Kidney tubule cell (primary cell): ENCODE measurements at regions not wholly inside any gene's neighbourhood (a gene's known extent, or its start where the extent isn't known, plus 50 kb on each side); places are given as distances from the start of the nearest gene placed in this dataset.

ENCODE experiments used
- DNase-seq: peaks from one replicate; pipeline ENCODE4 v3.0.0-alpha.2; 2018; ENCODE audit warnings: low spot score

DNA sequence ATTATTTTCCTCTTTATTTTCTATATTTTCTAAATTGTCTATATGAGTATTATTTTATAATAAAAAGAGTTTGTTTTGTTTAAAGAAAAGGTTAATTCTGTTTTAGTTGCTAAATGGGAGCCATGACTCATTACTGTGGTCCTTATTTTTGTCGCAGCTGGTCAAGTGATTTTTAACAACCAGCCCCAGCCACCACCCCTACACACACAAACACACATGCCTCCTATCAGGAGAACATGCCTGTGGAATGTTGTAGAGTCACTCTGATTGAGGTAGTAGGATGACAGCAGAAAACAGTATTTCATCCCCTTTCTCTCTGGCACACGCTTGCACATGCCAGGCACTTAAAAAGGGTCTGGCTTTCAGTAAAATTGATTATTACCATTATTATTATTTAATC, 68.6 kb upstream of the GDF10 start:
- DNase-seq: no peak

DNA sequence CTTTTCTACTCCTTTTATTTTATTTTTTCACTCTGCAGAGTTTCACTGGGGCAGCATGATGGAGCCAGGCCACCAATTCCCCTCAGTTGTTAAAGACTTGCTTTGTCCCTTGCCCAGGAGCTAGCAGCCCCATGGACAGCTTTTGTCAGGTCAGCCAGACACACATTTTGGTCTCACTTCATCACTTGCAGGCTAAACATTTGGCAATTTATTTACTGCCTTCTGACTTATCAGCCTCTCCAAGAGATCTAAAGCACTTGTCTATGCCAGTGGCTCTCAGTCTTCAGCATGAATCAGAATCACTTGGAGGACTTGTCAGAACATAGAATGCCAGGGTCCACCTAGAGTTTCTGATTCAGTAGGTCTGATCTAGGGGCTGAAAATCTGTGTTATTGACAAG, 66.4 kb upstream of the GDF10 start:
- DNase-seq: no peak

DNA sequence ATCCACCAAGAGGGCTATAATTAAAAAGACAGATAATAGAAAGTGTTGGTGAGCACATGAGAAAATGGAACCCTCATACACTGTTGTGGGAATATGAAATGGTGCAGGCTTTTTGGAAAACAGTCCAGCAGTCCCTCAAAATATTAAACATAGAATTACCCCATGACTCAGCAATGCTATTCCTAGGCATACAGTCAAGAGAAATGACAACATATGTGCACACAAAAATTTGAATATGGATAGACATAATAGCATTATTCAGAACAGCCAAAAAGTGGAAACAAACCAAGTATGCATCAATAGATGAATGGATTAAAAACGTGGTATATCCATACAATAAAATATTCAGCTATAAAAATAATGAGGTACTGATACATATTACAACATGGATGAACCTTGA, 64.5 kb upstream of the GDF10 start:
- no peak for DNase-seq

DNA sequence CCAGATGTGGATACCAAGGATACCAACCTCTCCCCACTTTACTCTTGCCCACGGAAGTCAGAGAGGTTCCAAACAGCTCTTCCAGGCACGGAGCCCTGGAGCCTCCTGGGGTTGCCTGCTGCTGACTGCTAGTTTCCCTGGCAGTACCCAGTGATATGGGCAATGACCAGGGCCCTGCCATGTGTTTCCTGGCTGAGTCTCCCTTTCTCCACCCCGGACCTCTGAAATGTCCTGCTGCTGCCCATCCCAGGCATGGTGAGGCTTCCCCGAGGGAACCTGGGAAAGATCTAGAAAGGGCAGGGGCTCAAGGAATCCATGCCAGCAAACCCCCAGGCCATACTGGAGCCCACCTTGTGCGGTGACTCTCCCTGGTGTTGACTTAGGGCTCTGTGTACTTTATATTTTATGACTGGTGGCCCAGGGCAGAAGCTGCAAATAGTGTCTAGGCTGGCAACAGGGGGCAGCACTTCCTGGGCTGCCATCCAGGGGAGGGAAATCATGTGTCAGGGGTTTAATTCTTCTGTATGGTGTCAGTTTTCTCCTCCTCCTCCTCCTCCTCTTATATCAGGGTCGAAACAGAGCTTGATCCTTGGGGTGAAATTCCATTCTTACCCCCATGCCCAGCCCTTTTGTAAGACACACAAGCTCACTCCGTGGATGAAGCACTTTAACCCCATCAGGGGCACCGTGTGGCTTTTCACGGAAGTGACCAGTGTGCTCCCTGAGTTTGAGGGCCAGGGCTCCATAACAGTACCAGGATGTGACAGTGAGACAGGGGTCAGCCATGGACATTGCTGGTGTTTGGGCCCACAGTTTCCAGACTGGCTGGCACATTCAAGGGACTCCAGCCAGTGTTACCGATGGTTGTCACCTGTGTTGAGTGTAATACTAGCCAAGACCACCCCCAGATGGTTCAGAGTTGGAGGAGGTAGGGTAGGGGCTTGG, 62.4 kb upstream of the GDF10 start:
- DNase-seq: no peak

GRCh38 chr10:47238331-47239095, 61.5 kb upstream of the GDF10 start:
- no peak for DNase-seq

DNA sequence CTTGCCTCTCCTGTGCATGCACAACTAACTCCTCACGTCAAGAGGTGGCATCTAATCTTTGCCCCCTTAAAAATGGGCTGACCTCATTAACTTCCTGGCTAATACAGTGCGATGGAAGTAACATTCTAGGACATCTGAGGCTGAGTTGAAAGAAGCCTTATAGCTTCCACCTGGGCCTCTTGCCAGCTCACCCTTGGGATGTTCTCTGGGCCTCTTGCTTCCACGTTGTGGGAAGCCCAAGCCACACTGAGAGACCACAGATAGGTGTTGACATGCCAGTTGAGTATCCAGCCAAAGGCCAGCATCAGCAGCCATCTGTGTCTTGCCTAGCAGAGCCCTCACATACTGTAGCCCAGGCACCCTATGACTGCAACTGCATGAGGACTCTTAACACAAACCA, 60.8 kb upstream of the GDF10 start:
- no peak for DNase-seq

GRCh38 chr10:47240173-47240572, 59.8 kb upstream of the GDF10 start:
- DNase-seq: no peak

GRCh38 chr10:47241256-47241655, 58.7 kb upstream of the GDF10 start:
- no peak for DNase-seq

DNA sequence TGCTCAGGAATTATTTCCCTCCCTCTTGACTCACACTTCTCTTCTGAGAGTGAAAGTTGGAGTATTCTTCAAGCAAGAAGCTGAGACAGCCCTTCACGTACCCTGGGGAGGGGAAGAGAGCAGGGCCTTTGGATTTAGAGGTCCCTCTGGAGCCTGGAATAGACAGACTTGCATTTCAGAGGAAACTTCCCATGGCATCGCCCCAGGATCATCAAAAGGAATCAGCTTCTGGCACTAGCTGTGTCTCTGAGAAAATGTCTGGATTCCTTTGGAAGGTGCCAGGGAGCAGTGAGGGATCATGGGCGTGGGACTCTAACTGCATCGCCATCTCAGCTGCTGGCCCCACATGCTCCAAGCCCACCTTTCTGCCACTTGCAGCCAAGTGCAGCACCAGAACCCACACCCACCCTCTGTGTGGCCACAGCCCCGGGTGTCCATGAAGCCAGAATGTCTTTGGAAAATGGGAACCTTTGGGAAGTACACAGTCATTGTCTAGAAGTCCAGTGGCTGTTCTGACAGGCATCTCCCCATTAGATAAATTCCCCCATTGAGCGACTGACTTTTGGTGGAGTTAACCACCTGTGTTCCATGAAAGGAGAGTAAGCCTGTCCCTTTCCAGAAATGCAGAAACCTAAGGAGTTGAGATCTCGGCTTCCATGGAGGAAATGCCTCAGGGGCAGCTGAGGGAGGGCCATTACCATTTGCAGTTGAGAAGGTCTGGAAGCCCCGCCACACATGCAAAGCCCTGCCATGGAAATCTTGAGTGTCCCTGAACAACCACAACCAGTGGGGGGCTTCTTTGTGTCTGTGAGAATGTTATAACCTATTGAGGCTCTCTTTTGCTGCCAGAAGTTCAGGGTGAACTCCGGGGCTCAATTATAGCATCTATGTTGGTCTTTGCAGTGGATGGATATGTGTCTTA, 57.8 kb upstream of the GDF10 start:
- no peak for DNase-seq

DNA sequence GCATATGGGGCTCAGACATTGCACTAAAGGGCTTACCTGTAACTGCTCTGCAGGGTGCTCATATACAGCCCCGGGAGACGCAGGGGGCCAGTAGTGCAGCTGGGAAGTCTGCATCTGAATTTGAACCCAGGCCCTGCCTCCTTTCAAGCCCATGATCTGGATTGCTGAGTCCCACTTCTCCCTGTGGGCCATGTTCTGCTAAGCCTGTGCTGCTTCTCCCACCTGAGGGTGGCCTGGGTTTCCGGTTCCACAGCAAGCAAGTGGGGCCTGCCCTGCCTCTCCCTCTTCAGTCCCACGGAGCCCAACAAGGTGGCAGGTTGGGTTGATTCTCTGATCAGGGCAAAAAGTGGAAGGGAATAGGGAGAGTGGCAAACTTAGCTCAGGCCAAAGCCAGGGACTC, 56.6 kb upstream of the GDF10 start:
- DNase-seq: no peak

DNA sequence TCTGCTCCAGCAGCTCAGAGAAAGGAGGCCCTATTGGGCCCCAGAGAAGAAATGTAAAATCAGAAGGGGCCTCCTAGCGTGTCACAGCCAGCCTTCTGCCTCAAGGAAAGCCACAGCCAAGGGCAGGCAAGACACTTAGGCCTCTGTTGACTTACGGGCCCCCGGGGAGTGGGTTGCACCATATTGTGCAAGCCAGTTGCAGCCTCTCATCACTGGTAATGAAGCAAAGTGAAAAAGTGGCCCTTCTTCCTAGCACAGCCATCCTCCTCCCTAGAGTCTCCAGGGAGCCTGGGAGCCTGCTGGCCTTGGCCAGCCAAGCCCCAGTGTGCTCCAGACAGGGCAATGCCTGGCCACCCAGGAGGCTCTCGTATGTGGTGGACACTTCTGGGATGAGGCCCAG, 56.2 kb upstream of the GDF10 start:
- DNase-seq: no peak

DNA sequence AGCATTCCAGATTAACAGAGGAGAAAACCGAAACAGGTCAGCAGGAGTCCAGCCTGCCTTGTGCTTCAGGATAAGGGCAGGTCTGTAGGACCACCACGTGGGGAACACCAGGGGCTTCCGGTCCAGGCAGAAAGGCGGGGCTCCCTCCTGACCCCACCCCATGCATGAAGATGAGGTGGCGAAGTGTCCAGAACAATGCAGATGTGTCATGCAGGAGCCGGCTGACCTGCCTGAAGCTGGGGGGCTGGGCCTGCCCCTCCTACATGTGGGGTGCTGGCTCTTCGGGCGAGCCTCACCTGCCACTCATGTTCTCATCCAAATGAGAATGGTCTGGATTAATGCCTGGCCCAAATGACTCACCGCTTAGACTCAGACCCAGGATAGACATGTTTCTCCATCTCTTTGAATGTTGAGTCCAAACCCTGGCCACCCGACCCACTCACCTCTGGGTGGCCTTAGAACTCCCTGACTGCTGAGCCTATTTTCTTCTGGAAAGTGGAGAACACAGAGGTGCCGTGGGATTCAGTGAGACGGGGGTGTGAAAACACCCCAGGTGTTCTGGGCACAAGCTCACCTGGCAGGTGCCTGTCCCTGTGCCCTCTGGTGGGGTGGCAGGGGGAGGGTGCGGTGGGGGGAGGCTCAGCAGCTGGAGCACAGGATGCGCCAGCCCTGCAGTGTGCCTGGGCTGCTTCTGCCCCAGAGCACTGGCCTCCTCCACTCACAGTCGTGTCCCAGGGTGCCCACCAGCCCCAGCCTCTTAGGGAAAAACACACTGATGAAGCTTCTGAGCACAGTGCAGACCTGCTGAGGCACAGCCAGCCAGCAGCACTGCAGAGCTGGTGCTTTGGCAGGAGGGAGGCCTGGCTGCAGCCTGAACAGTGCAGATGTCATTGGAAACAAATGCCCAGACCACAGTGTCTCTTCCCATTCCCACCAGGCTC, 55.2 kb upstream of the GDF10 start:
- DNase-seq: no peak

GRCh38 chr10:47245731-47246350, 54.2 kb upstream of the GDF10 start:
- no peak for DNase-seq

DNA sequence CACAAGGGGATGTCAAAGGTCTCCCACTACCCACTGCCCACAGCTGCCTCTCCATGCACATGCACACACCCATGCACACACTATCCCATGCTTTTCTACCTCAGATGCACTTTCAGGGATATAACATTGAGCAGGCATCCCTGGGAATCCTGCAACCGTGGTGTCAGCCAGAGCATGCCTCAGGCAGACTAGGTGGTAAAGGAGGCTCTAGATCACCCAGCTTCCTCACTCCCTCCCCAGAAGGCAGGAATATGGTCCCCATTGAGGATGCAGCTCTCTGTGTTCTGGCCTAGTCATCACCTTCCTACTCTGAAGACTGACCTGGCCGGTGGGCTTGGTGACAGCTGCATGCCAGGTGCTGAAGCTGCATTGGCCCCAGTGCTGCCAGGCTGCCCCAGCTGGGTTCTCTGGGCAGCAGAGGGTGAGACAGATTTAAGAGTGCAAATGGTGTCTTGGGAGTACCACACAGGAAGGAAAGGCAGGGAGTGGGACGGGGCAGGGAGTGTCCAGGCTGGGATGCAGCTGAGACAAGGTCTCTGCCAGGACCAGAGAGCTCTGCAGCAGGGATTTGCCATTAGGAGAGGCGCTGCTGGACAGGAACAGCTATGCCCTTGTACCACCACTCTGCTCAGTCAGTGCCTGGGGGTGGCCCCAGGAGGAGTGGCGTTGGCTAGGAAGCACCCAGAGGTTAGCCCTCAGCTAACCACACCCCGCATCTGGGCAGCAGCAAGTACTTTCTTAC, 53.4 kb upstream of the GDF10 start:
- DNase-seq: no peak

DNA sequence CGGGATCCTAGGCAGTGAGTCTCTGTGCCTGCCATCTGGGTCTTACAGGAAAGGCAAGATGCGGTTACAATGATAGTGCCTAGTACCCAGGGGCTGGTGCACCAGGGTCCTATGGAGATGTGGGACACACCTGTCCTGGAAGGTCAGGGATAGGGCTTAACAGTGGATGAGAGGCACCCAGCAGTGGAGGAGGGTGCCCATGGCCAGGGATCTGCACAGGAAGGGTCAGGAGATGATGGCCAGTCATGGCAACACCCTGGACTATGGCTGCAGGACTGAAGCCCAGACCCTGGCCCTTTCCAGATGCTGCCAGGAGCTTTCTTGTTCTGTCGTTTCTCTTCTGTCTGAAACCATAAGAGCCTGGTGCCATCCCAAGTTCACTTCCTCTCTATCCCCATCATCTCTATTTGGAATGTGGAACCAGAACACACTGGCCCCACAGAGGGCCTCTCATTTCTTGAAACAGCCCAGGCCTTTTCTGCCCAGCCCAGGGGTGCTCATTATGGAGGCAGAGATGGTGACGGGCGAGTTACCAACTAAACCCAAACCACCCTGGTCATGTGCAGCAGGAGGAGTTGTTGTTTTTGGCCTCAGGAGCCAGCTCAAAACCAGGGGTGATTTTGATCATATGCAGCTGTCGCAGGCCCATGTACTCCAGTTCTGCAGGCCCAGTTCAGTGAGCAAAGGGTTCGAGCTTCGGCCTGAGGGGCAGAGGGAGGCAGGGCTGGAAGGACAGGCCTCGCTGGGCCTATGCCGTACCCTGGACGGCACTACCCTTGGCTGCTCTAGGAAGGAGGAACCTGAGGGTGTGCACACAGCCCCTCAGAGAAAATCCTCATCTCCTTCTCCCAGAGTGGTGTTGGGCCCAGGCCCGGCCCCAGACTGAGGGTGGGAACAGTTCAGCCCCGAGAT, 52.6 kb upstream of the GDF10 start:
- DNase-seq: no peak

DNA sequence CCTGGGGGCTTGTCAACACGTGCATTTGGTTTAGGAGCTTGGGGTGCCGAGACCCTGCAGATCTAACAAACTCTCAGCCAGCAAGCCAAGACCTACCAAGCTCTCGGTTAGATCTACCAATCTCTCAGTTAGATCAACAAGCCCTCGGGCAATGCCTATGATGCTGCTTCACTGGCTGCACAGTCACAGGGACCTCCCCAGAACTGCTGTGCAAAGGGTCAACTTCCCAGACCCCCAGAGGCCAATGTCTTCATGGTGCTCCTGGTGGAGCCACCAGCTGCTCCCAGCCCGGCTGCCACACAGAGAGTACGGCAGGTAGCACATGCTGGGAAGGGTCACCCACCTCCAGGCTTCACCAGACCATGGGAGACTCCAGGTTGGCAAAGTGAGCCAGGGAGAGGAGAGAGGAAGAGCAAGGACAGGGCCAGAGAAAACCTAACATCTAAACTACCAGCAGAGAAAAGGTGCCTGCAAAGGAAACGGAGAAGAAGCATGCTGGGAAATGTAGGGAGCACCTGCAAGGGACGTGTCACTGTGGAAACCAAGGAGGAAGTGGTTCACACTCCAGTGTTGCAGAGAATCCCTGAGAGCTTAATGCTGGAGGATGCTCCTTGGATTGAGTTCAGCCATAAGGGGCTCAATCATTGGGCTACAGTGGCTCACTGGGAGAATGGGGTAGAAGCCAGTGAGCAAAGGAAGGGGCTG, 51.5 kb upstream of the GDF10 start:
- no peak for DNase-seq

GRCh38 chr10:47249881-47250280, 50.1 kb upstream of the GDF10 start:
- no peak for DNase-seq
